ENCODE measurements at regions not wholly inside any gene's neighbourhood (a gene's known extent, or its start where the extent isn't known, plus 50 kb on each side); places are given as distances from the start of the nearest gene placed in this dataset.
"Not testable (repeated sequence)": the region's sequence is repeated elsewhere in the genome, so short reads cannot be mapped to it uniquely, and the experiment has no call there.

DNA sequence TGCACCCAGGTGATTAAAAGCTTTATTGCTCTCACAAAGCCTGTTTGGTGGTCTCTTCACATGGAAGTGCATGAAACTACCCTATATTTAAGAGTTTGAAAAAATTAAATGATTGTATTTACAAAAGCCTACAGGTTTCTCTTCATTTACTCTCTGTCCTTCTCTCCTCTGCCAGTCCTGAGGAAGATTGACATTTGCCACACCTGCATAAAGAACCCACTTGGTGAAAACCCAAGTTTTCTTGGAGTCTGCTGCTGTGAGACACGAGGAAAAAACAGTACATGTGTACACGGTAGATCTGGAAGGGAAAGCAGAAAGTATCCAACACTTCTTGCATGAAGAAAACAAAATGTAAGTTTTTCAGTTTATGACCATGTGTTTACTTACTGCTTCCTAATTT is 994.4 kb upstream of the POT1 start:
- no peak for DNase-seq
- H3K27me3 ChIP-seq (replicated peaks; ENCODE audit: control insufficient read depth, insufficient read depth, low read length) = no peaks in the 10 kb centered on the region
- Mint-ChIP-seq H3K36me3 (ENCODE audit: insufficient read depth, unreplicated experiment) (no peaks in the 10 kb centered on the region), H3K27me3 (ENCODE audit: insufficient read depth, unreplicated experiment) (no peaks in the 10 kb centered on the region), H3K27ac (ENCODE audit: unreplicated experiment) (no peak overlapping the region), H3K4me3 (ENCODE audit: unreplicated experiment) (no peak overlapping the region), H3K4me1 (ENCODE audit: low read depth, unreplicated experiment) (peaks cover 7% of the 10 kb centered on the region), H3K9me3 (ENCODE audit: unreplicated experiment) (no peaks in the 10 kb centered on the region)
- no peak overlapping the region for H3K4me3 ChIP-seq (ENCODE audit: low read depth, low read length)
- TF ChIP-seq, protein P1, sequence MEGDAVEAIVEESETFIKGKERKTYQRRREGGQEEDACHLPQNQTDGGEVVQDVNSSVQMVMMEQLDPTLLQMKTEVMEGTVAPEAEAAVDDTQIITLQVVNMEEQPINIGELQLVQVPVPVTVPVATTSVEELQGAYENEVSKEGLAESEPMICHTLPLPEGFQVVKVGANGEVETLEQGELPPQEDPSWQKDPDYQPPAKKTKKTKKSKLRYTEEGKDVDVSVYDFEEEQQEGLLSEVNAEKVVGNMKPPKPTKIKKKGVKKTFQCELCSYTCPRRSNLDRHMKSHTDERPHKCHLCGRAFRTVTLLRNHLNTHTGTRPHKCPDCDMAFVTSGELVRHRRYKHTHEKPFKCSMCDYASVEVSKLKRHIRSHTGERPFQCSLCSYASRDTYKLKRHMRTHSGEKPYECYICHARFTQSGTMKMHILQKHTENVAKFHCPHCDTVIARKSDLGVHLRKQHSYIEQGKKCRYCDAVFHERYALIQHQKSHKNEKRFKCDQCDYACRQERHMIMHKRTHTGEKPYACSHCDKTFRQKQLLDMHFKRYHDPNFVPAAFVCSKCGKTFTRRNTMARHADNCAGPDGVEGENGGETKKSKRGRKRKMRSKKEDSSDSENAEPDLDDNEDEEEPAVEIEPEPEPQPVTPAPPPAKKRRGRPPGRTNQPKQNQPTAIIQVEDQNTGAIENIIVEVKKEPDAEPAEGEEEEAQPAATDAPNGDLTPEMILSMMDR (IDR thresholded peaks at IDR 0.05; ENCODE audit: insufficient read depth in 1 of 2, low read depth in 1 of 2, low read length in 1 of 2, severe bottlenecking in 1 of 2, unreplicated experiment in 1 of 2) = no peak
- no peaks in the 10 kb centered on the region for H3K9me3 ChIP-seq
- ChIA-PET CTCF (no interaction called here), POLR2A (no interaction called here)
- intact Hi-C loops (cut with micrococcal nuclease; ENCODE audit: unreplicated experiment) = no loop called here
- no peaks in the 10 kb centered on the region for H3K36me3 ChIP-seq (ENCODE audit: control insufficient read depth, insufficient read depth, low read length)
- H3K4me1 ChIP-seq = no peaks in the 10 kb centered on the region
- BruUV-seq (replicated peaks) = no TSS peak

GRCh38 chr7:125915381-125915948 is 985.8 kb upstream of the POT1 start:
- H3K4me3 Mint-ChIP-seq (ENCODE audit: unreplicated experiment); intact Hi-C loops (cut with micrococcal nuclease; ENCODE audit: unreplicated experiment): not testable (repeated sequence)

GRCh38 chr7:125908711-125909110 is 979.1 kb upstream of the POT1 start:
- H3K4me1 ChIP-seq = no peaks in the 10 kb centered on the region
- H3K9me3 Mint-ChIP-seq (ENCODE audit: unreplicated experiment) = no peaks in the 10 kb centered on the region
- intact Hi-C loops (cut with micrococcal nuclease; ENCODE audit: unreplicated experiment) = no loop called here
- no peaks in the 10 kb centered on the region for H3K27me3 Mint-ChIP-seq (ENCODE audit: insufficient read depth, unreplicated experiment)
- H3K4me1 Mint-ChIP-seq (ENCODE audit: low read depth, unreplicated experiment) = no peaks in the 10 kb centered on the region
- H3K4me3 ChIP-seq (ENCODE audit: low read depth, low read length) = no peak overlapping the region
- no peaks in the 10 kb centered on the region for H3K36me3 Mint-ChIP-seq (ENCODE audit: insufficient read depth, unreplicated experiment)
- H3K27ac Mint-ChIP-seq (ENCODE audit: unreplicated experiment) = no peak overlapping the region
- H3K27me3 ChIP-seq (replicated peaks; ENCODE audit: control insufficient read depth, insufficient read depth, low read length) = no peaks in the 10 kb centered on the region
- H3K4me3 Mint-ChIP-seq (ENCODE audit: unreplicated experiment) = no peak overlapping the region
- TF ChIP-seq, protein P1 (IDR thresholded peaks at IDR 0.05; ENCODE audit: insufficient read depth in 1 of 2, low read depth in 1 of 2, low read length in 1 of 2, severe bottlenecking in 1 of 2, unreplicated experiment in 1 of 2) = no peak
- DNase-seq = no peak
- no TSS peak for BruUV-seq (replicated peaks)
- H3K9me3 ChIP-seq = no peaks in the 10 kb centered on the region
- ChIA-PET CTCF (no interaction called here), POLR2A (no interaction called here)
- no peaks in the 10 kb centered on the region for H3K36me3 ChIP-seq (ENCODE audit: control insufficient read depth, insufficient read depth, low read length)

More at GRCh38 chr7:125915381-125915948, 985.8 kb upstream of the POT1 start:
- BruUV-seq (replicated peaks); CTCF ChIA-PET; H3K4me1 Mint-ChIP-seq (ENCODE audit: low read depth, unreplicated experiment); POLR2A ChIA-PET; H3K27ac Mint-ChIP-seq (ENCODE audit: unreplicated experiment); H3K36me3 ChIP-seq (ENCODE audit: control insufficient read depth, insufficient read depth, low read length); H3K36me3 Mint-ChIP-seq (ENCODE audit: insufficient read depth, unreplicated experiment); H3K27me3 ChIP-seq (replicated peaks; ENCODE audit: control insufficient read depth, insufficient read depth, low read length); H3K9me3 Mint-ChIP-seq (ENCODE audit: unreplicated experiment); H3K4me1 ChIP-seq; DNase-seq; H3K9me3 ChIP-seq; H3K27me3 Mint-ChIP-seq (ENCODE audit: insufficient read depth, unreplicated experiment); H3K4me3 ChIP-seq (ENCODE audit: low read depth, low read length): not testable (repeated sequence)

DNA sequence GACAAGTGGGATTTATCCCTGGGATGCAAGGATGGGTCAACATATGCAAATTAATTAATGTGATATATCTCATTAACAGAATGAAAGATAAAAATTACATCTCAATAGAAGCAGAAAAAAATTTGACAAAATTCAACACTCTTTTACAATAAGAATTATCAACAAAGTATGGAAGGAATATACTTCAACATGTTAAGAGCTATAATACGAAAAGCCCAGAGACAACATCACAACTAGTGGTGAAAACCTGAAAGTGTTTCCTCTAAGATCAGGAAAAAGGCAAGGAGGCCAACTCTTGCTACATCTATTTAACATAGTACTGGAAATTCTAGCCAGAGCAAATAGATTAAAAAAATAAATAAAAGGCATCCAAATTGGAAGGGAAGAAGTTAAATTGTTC is 970.0 kb upstream of the POT1 start:
- Mint-ChIP-seq H3K9me3 (ENCODE audit: unreplicated experiment) (no peaks in the 10 kb centered on the region), H3K36me3 (ENCODE audit: insufficient read depth, unreplicated experiment) (no peaks in the 10 kb centered on the region), H3K27me3 (ENCODE audit: insufficient read depth, unreplicated experiment) (no peaks in the 10 kb centered on the region), H3K4me1 (ENCODE audit: low read depth, unreplicated experiment) (no peaks in the 10 kb centered on the region), H3K4me3 (ENCODE audit: unreplicated experiment) (no peak overlapping the region), H3K27ac (ENCODE audit: unreplicated experiment) (no peak overlapping the region)
- H3K36me3 ChIP-seq (ENCODE audit: control insufficient read depth, insufficient read depth, low read length) = no peaks in the 10 kb centered on the region
- TF ChIP-seq, protein P1 (IDR thresholded peaks at IDR 0.05; ENCODE audit: insufficient read depth in 1 of 2, low read depth in 1 of 2, low read length in 1 of 2, severe bottlenecking in 1 of 2, unreplicated experiment in 1 of 2) = no peak
- BruUV-seq (replicated peaks) = no TSS peak
- no peak for DNase-seq
- H3K4me3 ChIP-seq (ENCODE audit: low read depth, low read length) = no peak overlapping the region
- no peaks in the 10 kb centered on the region for H3K27me3 ChIP-seq (replicated peaks; ENCODE audit: control insufficient read depth, insufficient read depth, low read length)
- CTCF ChIA-PET = no interaction called here
- POLR2A ChIA-PET = no interaction called here
- no peaks in the 10 kb centered on the region for H3K4me1 ChIP-seq
- intact Hi-C loops (cut with micrococcal nuclease; ENCODE audit: unreplicated experiment) = no loop called here
- no peaks in the 10 kb centered on the region for H3K9me3 ChIP-seq

Data from Caco-2 (cell line).